WTC11 (cell line): ENCODE measurements at regions not wholly inside any gene's neighbourhood (a gene's known extent, or its start where the extent isn't known, plus 50 kb on each side); places are given as distances from the start of the nearest gene placed in this dataset.

Experiments used
- ATAC-seq: fragments of 200-7000 bp; cut with Tn5 transposase; 2 replicates; pipeline ENCODE4 v1.10.0; 2021; ENCODE audit warnings: mild to moderate bottlenecking, moderate library complexity
- CTCF ChIA-PET: fragments of 300-600 bp; sonication (Branson Sonifier 250); formaldehyde crosslinking; loops from one replicate; lab custom pipeline; 2021; ENCODE audit warnings: antibody characterized with exemption; lab: Charles Lee
- POLR2A ChIA-PET: fragments of 350-600 bp; sonication (Branson Sonifier 250); formaldehyde crosslinking; loops from one replicate; lab custom pipeline; 2021; ENCODE audit warnings: antibody characterized with exemption; lab: Charles Lee
- DNase-seq: peaks from one replicate; pipeline ENCODE4 v3.0.0; 2021; ENCODE audit warnings: low spot score
- H3K27ac Mint-ChIP-seq: 2 replicates; pipeline ENCODE4 v1.8.0; 2021; ENCODE audit warnings: mixed read lengths
- H3K27me3 Mint-ChIP-seq: 2 replicates; pipeline ENCODE4 v1.8.0; 2021; ENCODE audit warnings: low read depth, mild to moderate bottlenecking, moderate library complexity, mixed read lengths
- H3K36me3 Mint-ChIP-seq: 2 replicates; pipeline ENCODE4 v1.8.0; 2021; ENCODE audit warnings: mixed read lengths
- H3K4me1 Mint-ChIP-seq: 2 replicates; pipeline ENCODE4 v1.8.0; 2022; ENCODE audit warnings: mixed read lengths
- H3K4me3 Mint-ChIP-seq: 2 replicates; pipeline ENCODE4 v1.8.0; 2021; ENCODE audit warnings: mild to moderate bottlenecking, moderate library complexity, mixed read lengths
- H3K9me3 Mint-ChIP-seq: 2 replicates; pipeline ENCODE4 v1.8.0; 2021; ENCODE audit warnings: mixed read lengths
- ATF1 ChIP-seq: sonication (generic); formaldehyde crosslinking; IDR thresholded peaks from 2 replicates; pipeline ENCODE4 v1.8.1; 2023; ENCODE audit warnings: mild to moderate bottlenecking, moderate library complexity, missing genetic modification reagents
- ATF2 ChIP-seq: sonication (generic); formaldehyde crosslinking; IDR thresholded peaks from 2 replicates; pipeline ENCODE4 v1.8.1; 2022; ENCODE audit warnings: low read depth, missing genetic modification reagents, borderline replicate concordance
- ATF6 ChIP-seq: sonication (generic); formaldehyde crosslinking; IDR thresholded peaks from 2 replicates; pipeline ENCODE4 v1.8.1; 2023; ENCODE audit warnings: mild to moderate bottlenecking, missing genetic modification reagents
- CREM ChIP-seq: sonication (generic); formaldehyde crosslinking; IDR thresholded peaks from 2 replicates; pipeline ENCODE4 v1.8.1; 2022; ENCODE audit warnings: mild to moderate bottlenecking, missing genetic modification reagents, moderate library complexity
- E2F5 ChIP-seq: sonication (generic); formaldehyde crosslinking; IDR thresholded peaks from 2 replicates; pipeline ENCODE4 v1.8.1; 2022; ENCODE audit warnings: mild to moderate bottlenecking, moderate library complexity, missing genetic modification reagents
- ERG ChIP-seq: fragments of 250-450 bp; sonication (Bioruptor Pico); IDR thresholded peaks from 2 replicates; pipeline ENCODE4 v1.8.0; 2021; ENCODE audit warnings: mild to moderate bottlenecking
- GTF2I ChIP-seq: fragments of 250-450 bp; sonication (Bioruptor Pico); conservative IDR thresholded peaks from 2 replicates; pipeline ENCODE4 v1.4.0; 2021; ENCODE audit warnings: mild to moderate bottlenecking
- HMGA2 ChIP-seq: fragments of 250-450 bp; sonication (Bioruptor Pico); IDR thresholded peaks from 2 replicates; pipeline ENCODE4 v1.4.0; 2021; ENCODE audit warnings: mild to moderate bottlenecking, moderate library complexity
- KAT7 ChIP-seq: sonication (generic); formaldehyde crosslinking; IDR thresholded peaks from 2 replicates; pipeline ENCODE4 v1.8.1; 2023; ENCODE audit warnings: missing genetic modification reagents, mild to moderate bottlenecking, borderline replicate concordance
- MAX ChIP-seq: sonication (generic); formaldehyde crosslinking; IDR thresholded peaks from 2 replicates; pipeline ENCODE4 v1.8.0; 2022; ENCODE audit warnings: mild to moderate bottlenecking, missing genetic modification reagents
- MXD4 ChIP-seq: fragments of 250-450 bp; sonication (Bioruptor Pico); IDR thresholded peaks from 2 replicates; pipeline ENCODE4 v1.8.0; 2021; ENCODE audit warnings: mild to moderate bottlenecking, moderate library complexity, borderline replicate concordance
- NR1H2 ChIP-seq: sonication (generic); formaldehyde crosslinking; IDR thresholded peaks from 2 replicates; pipeline ENCODE4 v1.9.0; 2021; ENCODE audit warnings: mild to moderate bottlenecking, moderate library complexity, missing genetic modification reagents
- NR2C2 ChIP-seq: sonication (generic); formaldehyde crosslinking; IDR thresholded peaks from 2 replicates; pipeline ENCODE4 v1.8.0; 2022; ENCODE audit warnings: mild to moderate bottlenecking, missing genetic modification reagents
- PREB ChIP-seq: sonication (generic); formaldehyde crosslinking; IDR thresholded peaks from 2 replicates; pipeline ENCODE4 v1.8.1; 2022; ENCODE audit warnings: mild to moderate bottlenecking, missing genetic modification reagents, moderate library complexity, borderline replicate concordance
- PRRX2 ChIP-seq: fragments of 250-450 bp; sonication (Bioruptor Pico); IDR thresholded peaks from 2 replicates; pipeline ENCODE4 v1.8.0; 2021; ENCODE audit warnings: mild to moderate bottlenecking
- SP1 ChIP-seq: sonication (generic); formaldehyde crosslinking; conservative IDR thresholded peaks from 2 replicates; pipeline ENCODE4 v1.8.1; 2022; ENCODE audit warnings: missing genetic modification reagents
- STAT6 ChIP-seq: sonication (generic); formaldehyde crosslinking; conservative IDR thresholded peaks from 2 replicates; pipeline ENCODE4 v1.8.1; 2023; ENCODE audit warnings: mild to moderate bottlenecking, low read depth, missing genetic modification reagents, moderate library complexity
- TCF7 ChIP-seq: sonication (generic); formaldehyde crosslinking; IDR thresholded peaks from 2 replicates; pipeline ENCODE4 v1.8.0; 2022; ENCODE audit warnings: mild to moderate bottlenecking, low read depth, missing genetic modification reagents, moderate library complexity
- ZNF512 ChIP-seq: sonication (generic); formaldehyde crosslinking; IDR thresholded peaks from 2 replicates; pipeline ENCODE4 v1.8.1; 2022; ENCODE audit warnings: missing genetic modification reagents, borderline replicate concordance

GRCh38 chr18:35780937-35781336 is 191.5 kb upstream of the RMP24 start (continued):
- TF ChIP-seq STAT6 (CRISPR knock-in tag) (no peak), KAT7 (CRISPR knock-in tag) (no peak), MAX (CRISPR knock-in tag) (no peak), HMGA2 (CRISPR knock-in tag) (no peak), PRRX2 (no peak), ATF2 (CRISPR knock-in tag) (no peak)

- no peak for ATAC-seq
- no peak for DNase-seq
- H3K4me1 Mint-ChIP-seq = peaks cover 24% of the 10 kb centered on the region
- no peaks in the 10 kb centered on the region for H3K9me3 Mint-ChIP-seq
- TF ChIP-seq GTF2I (CRISPR knock-in tag) (no peak), ATF6 (CRISPR knock-in tag) (no peak), ERG (CRISPR knock-in tag) (no peak), TCF7 (CRISPR knock-in tag) (no peak), ATF1 (CRISPR knock-in tag) (no peak), E2F5 (no peak), SP1 (no peak), NR1H2 (no peak), ZNF512 (no peak), NR2C2 (no peak), MXD4 (CRISPR knock-in tag) (no peak), CREM (CRISPR knock-in tag) (no peak), PREB (CRISPR knock-in tag) (no peak), MAX (CRISPR knock-in tag) (no peak)
- TF ChIP-seq, all 79 proteins: peak for 0
- CTCF ChIA-PET = no interaction called here
- Mint-ChIP-seq H3K27me3 (no peaks in the 10 kb centered on the region), H3K27ac (no peak overlapping the region), H3K36me3 (no peaks in the 10 kb centered on the region), H3K4me3 (no peak overlapping the region)
- POLR2A ChIA-PET = no interaction called here
These were observed 189.6 kb upstream of the RMP24 start for GRCh38 chr18:35782926-35783325.
